22Rv1 (cell line): ENCODE measurements at regions not wholly inside any gene's neighbourhood (a gene's known extent, or its start where the extent isn't known, plus 50 kb on each side); places are given as distances from the start of the nearest gene placed in this dataset.

Source experiments
- CTCF ChIP-seq: fragments of 450-650 bp; IDR thresholded peaks from 2 replicates; pipeline ENCODE4 v1.5.1; 2017; ENCODE audit warnings: mild to moderate bottlenecking
- ZFX ChIP-seq: fragments of 450-650 bp; IDR thresholded peaks from 2 replicates; pipeline ENCODE4 v1.6.1; 2017; ENCODE audit warnings: antibody characterized with exemption, borderline replicate concordance

GRCh38 chrX:122004127-122004526 lies 956.7 kb downstream of the GLUD2 start:
- TF ChIP-seq CTCF (no peak), ZFX (no peak)
